ENCODE measurements at regions not wholly inside any gene's neighbourhood (a gene's known extent, or its start where the extent isn't known, plus 50 kb on each side); places are given as distances from the start of the nearest gene placed in this dataset.
A peak's percentile ranks its signal among the peaks of the same experiment; 100 is the strongest.

DNA sequence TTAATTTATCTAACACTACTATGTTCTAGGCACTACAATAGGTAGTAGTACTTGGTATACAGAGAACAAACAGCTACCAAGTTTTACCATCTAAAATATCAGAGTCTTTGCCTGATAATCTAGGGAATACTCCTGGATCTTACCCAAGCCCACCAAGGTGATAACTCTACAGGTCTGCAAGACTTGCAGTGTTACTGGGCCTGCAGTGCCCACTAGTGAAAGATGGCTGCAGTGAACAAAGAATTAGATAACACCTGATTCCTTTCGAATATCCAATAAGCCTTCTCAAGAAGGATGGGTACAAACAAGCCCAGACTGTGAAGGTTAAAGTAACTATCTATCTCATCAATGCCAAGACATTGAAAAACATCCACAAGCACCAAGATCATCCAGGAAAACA is 317.0 kb upstream of the DCBLD2 start:
- no peak for DNase-seq (ENCODE audit: low spot score)

DNA sequence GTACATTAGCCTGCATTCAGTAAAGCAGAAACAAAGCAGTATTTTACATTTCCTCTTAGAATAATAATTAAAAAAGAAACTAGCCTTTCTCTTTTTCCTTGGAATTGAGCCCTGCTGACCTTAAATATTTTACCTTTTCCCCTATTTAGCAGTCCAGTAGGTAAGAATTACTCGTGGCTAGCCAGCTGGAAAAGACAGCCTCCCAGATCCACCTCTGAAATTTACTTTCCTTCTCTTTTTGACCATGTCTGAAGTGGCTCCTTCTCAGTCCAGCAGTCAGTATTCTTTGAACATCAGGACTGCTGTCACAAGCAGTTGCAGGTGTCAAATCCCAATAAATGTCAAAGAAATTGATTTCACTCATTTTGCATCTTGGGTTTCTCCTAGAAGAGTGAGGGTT is 311.5 kb upstream of the DCBLD2 start:
- DNase-seq (ENCODE audit: low spot score), result no peak

DNA sequence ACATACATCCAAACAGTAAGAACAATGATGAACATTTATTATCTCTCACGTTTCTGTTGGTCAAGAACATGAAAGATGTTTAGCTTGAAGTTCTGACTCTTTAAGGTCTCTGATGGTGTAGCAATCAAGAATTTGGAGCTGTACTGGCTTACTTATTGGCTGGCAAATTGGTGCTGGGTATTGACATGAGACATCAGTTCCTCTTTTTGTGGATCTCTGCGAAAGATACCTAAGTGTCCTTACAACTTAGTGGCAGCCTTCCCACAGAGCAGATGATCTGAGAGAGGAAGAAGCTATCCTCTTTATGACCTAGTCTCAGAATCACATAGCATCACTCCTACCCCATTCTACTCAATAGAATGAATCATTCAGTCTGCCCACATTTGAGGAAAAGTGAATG is 309.8 kb upstream of the DCBLD2 start:
- DNase-seq (ENCODE audit: low spot score), result no peak

DNA sequence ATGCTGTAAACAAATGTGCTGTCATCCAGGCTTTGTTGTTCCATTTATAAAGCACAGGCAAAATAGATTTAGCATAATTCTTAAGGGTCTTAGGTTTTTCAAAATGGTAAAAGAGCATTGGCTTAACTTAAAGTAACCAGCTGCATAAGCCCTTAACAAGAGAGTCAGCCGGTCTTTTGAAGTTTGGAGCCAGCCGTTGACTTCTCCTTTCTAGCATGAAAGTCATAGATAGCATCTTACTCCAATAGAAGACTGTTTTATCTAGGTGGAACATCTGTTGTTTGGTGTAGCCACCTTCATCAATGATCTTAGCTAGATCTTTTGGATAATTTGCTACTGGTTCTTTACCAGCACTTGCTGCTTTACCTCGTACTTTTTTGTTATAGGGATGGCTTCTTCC is 297.5 kb upstream of the DCBLD2 start:
- DNase-seq (ENCODE audit: low spot score), result no peak

DNA sequence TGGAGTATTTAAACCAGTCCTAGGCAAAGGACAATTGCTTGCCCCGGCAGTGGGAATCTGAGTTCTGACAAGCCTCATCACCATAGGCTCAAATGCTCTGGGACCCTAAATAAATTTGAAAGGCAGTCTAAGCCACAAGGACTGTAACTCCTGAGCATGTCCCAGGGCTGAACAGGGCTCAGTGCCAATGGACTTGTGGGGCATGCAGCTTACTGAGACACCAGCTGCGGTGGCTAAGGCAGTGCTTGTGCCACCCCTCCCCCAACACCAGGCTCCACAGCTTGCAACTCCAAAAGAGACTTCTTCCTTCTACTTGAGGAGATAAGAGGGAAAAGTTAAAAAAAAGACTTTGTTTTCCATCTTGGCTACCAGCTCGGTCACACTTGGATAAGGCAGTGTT is 289.7 kb upstream of the DCBLD2 start:
- DNase-seq (ENCODE audit: low spot score), result no peak

DNA sequence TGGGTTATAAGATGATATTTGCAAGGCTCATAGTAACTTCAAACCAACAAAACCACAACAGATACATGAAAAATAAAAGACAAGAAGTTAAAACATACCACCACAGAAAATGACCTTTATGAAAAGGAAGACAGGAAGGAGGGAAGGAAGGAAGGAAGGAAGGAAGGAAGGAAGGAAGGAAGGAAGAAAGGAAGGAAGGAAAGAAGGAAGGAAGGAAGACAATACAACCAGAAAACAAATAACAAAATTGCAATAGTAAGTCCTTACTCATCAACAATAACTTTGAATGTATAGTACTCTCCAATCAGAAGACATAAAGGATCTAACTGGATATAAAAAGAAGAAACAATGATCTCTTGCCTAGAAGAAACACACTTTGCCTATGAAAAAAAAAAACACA is 287.4 kb upstream of the DCBLD2 start:
- no peak for DNase-seq (ENCODE audit: low spot score)

DNA sequence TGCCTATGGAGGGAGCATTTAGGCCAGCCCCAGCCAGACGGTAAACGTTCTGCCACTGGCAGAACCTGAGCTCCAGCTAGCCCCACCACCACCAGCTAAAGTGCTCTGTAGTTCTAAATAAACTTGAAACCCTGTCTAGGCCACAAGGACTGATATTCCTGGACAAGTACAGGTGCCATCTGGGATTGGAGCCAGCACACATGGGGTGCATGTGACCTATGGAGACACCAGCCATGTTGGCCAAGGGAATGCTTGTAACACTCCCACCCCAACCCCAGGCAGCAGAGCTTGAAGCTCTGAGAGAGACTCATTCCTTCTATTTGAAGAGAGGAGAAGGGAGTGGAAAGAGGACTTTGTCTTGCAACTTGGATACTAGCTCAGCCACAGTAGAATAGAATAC is 284.5 kb upstream of the DCBLD2 start:
- no peak for DNase-seq (ENCODE audit: low spot score)

DNA sequence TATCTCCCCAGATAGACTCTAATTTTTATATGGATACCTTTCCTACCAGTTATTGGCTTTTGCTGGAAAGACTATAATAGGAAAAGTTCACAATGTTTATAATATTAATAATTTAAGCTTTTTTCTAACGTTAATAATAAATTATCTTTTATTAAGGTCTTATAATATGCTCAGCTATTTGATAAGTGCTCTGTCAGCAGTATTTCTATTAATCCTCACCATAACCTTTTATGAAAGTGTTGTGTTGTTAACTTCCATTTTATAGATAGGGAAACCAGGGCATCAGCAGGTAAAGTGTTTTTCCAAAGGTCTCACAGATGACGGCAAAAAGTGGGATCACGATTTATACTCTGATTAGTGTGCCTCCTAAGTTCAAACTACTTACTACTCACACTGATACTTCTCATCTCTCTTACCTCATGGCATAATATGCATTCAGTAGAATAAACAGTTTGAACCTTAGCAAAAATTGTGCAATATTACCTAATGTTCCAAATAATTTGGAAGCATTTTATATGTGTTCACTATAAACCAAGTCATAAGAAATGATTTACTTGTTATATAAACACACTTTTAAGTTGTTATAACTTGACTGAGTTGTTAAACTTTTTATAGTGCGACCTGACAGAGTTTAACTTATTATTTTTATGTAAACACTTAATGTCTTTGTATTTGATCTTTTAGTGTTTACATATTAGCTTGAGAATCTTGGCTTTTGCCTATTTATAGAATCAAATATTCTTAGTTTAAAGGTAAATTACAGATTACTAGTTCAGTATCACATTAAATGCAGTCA is 274.9 kb upstream of the DCBLD2 start:
- DNase-seq (ENCODE audit: low spot score), result no peak

DNA sequence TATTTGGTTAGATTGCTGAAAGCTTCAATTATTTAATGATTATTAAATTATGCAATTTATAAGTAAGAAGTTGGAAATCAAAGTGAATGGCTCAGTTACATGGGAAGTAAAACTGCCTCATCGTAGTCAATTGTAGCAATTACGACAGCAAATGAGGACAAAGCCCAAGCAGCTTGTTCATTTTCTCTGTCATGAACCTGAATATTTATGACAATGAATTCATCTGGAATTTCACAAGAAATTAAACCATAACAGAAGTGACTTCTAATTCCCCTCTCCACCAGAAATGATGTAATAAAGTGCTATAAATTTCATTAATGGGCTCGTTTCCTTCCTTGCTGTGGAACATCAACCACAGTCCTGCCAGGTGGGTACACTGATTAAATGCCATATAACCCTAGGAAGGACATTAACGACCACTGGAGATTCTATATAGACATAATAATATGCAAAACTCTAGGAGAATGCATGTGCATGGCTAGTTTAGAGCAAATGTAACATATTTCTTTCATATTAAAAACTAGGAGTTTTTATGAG is 273.8 kb upstream of the DCBLD2 start:
- no peak for DNase-seq (ENCODE audit: low spot score)

DNA sequence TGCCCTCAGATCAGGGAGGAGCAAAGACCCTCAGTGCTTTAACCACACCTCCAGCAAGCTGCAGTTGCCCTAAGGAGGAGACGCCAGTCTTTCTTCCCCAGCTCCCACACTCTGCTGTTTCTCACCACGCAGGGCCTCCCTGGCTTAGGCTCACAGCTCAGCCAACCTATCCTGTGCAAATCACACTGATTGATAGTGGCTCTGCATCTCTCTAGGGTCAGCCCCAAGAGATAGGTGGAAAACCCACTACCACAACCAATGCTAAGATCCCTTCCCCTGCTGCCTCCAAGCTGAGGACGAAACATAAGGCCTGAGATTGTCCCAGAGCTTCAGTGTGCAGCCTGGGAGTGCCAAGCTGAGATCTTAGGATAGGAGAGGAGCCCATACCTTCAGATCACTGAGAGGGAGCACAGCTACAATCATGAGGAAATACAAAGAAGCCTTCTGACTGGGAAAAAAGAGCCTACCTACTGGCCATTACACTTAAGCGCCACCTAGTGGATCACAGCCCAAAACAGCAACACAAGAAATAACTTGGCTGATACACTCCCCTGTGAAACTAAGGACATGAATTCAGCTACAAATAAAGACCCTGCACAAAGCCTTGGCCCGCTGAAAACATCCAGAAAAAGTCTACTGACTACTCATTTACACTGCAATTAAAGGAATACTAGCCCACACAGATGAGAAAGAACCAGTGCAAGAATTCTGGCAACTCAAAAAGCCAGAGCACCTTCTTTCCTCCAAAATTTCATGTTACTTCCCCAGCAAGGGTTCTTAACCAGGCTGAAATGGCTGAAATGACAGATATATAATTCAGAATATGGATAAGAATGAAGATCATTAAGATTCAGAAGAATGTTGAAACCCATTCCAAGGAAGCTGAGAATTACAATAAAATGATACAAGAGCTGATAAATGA is 271.5 kb upstream of the DCBLD2 start:
- peak; percentile 71 for DNase-seq (ENCODE audit: low spot score)

DNA sequence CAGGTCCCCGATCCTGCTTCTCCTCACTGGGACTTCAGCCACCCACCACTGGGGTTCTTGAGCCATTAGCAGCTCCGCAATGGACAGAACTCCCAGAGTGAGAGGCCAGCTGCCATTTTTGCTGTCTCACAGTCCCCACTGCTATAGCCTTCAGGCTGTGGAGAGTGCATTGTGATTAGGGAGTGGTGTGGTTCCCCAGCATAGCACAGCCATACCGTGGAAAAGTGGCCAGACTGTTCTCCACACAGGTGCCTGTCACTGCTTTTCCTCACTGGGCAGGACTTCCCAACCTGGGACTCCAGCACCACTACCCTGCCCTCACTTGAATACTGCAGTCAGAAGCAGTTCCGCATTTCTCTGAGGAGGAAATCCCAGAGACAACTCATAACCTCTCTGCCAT is 270.3 kb upstream of the DCBLD2 start:
- DNase-seq (ENCODE audit: low spot score), result no peak

DNA sequence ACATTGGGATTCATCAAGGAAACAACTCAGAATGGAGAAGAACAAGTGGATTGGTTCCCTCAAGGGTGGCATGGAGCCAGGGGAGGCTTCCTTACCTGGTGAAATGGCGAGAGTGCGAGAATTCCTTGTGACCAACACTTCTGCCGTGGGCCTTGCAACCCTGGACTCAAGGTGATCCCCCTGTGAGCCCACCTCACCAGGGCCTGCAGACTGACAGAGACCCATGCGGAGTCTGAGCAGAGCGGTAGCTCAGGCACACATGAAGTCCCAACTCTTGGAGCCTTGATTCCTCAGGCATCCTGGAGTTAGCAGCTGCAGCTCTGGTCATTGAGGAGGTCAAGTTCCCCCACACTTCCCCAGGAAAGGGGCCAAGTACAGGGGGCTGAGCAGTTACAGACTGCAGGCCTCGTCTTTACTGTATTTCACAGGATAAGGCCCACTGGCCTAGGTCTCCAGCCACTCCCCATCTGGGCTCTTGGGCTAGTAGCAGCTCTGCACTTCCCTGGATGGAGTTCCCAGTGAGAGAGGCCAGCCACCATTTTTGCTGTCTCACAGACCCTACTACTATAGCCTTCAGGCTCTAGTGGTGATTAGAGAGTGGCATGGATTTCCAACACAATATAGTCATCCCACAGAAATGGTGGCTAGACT is 269.5 kb upstream of the DCBLD2 start:
- peak; percentile 49 for DNase-seq (ENCODE audit: low spot score)

DNA sequence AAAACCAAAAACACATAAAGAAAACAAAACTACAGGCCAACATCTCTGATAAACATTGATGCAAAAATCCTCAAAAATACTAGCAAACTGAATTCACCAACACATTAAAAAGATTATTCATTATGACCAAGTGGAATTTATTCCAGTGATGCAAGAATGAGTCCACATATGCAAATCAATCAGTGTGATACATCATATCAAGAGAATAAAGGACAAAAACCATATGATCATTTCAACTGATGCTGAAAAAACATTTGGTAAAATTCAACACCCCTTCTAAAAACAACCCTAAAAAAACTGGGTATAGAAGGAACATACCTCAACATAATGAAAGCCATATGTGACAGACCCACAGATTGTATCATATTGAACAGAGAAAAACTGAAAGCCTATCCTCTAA is 265.6 kb upstream of the DCBLD2 start:
- DNase-seq (ENCODE audit: low spot score), result no peak

DNA sequence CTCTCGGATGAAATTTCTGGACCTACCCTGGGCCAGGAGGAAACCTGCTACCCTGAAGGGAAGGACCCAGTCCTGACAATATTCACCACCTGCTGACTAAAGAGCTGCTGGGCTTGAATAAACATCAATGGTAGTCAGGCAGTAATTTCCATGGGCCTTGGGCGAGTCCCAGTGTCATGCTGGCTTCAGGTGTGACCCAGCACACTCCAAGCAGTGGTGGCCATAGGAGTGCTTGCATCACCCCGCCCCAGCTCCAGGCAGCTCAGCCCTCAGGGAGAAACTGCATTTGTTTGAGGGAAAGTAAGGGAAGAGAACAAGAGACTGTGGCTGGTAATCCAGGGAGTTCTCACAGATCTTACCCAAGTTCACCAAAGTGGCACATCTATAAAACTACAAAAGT is 261.8 kb upstream of the DCBLD2 start:
- DNase-seq (ENCODE audit: low spot score), result no peak

DNA sequence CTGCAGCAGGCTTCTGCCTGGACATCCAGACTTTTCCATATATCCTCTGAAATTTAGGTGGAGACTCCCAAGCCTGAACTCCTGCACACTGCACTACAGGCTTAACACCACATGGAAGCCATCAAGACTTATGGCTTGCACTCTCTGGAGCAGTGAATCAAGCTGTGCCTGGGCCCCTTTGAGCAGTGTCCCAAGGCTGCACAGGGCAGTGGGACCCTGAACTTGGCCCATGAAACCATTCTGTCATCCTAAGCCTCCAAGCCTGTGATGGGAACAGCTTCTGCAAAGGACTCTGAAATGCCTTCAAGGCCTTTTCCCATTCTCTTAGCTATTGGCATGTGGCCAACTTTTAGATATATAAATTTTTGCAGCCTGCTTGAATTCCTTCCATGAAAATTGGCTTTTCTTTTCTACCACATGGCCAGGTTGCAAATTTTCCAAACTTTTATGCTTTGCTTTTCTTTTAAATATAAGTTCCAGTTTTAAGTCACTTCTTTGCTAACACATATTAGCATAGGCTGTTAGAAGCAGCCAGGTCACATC is 257.8 kb upstream of the DCBLD2 start:
- no peak for DNase-seq (ENCODE audit: low spot score)

DNA sequence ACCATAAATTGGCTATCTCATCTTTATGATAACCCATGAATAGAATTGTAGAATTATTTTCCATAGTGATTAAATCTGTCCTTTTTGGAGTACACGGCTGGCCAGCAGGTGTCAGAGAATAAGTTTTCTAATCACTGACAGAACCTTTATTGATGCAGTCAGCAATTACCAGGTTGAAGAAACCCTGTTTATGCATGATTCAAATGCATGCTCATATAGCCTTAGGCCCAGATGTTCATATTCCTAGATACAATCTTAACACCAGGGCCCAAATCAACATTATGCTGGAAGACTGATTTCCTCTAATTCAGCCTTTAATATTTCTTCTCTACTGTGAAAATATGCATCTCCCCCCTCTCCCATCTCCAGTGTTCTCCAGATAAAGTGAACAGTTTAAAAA is 243.5 kb upstream of the DCBLD2 start:
- no peak for DNase-seq (ENCODE audit: low spot score)

DNA sequence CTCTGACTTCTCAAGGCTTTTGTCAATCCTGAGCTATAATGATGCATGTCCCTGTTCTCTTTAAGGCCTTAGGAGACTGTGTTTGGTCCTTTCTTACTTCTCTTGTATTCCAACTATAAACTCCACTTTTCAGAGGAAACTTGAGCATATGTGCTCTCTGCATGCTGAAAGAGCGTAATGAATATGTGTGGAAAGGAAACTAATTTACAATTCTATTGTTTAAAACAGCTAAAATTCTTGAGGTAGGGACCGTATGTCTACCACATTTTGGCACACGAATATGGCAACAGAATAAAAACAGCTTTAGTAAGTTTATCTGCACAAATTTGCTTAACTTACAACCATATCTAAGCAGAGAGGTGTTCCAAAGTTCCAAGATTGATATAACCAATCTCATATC is 242.0 kb upstream of the DCBLD2 start:
- DNase-seq (ENCODE audit: low spot score), result no peak

DNA sequence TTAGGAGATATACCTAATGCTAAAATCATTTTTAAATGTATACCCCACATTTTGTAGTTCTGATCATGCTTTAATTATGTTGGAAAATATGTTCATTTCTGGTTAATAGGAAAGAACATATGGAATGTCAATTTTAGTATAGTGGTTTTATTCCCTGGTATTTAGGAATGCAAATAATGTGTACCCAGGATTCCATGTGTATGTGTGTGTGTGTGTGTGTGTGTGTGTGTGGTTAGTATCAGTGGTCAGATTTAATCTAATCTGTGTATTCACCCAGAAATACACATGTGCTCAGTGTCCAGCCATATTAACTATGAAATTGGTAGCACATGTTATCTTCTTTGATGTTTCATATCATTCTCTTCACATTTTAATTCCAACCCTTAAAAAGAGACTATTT is 233.5 kb upstream of the DCBLD2 start:
- DNase-seq (ENCODE audit: low spot score), result no peak

DNA sequence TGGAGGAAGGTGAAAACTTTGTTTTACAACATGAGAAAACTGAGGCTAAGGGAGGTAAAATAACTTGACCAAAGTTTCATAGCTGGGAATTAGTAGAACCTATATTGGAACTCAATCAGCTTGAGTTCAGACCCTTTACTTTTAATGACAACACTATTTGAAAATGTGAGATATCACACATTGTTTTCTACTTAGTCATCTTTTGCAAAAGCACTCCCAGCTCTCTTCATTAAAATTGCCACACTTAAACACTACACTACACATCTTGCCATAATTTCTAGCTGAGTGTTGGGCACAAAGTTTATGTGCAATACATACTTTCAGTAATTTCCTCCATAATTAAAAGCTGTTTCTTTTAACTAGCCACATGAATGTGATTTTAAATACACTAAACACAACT is 230.4 kb upstream of the DCBLD2 start:
- no peak for DNase-seq (ENCODE audit: low spot score)

DNA sequence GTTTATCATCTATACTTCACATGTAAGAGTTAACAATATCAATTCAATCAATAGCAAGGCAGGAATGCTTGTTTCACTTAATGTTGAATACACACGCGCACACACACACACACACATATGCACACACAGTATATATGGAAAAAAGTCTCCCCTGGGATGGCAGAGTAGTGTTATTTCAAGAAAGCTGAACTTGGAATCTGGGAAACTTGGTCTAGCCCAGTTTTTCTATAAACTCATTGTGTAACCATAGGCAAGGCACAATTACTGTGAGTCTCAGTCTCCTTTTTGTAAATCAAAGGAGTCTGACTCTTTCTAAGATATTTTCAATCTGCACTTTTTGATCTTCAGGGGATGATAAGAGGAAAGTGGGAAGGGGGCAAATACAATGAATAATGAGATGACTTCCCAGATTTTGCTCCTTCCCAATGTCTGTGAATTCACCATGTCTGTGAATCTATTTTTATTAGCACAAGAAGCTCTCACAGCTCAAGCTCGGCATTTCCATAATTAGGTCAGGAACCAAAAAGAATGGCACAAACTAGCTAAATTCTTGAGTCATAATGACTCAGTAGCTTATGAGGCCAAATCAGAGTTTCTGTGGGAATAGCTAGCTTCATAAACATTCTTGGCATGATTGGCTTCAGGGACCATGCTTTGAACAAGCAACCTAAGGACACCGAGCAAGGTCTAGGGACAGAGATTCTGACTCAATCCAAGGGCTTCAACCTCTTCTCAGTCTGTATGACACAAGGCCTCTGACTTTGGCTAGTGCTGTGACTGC is 227.4 kb upstream of the DCBLD2 start:
- no peak for DNase-seq (ENCODE audit: low spot score)

DNA sequence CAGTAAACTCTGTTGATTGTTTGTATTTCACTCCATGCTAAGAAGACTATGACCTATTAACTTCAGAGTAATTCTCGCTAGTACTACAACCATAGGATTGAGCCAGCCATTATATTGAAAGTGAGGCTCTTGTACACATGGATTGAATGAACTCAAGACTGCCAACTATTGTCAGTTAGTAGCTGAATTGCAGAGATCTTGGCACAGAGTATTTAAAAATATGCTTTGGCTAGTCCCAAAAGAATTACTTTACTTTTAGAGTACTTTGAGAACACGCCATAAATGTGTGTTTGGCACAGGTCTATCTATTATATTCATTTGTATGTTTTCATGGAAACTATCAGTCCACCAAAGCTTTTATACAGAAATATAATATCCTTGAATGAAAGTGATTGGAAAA is 226.7 kb upstream of the DCBLD2 start:
- no peak for DNase-seq (ENCODE audit: low spot score)
